GM20431 (cell line): ENCODE measurements at regions not wholly inside any gene's neighbourhood (a gene's known extent, or its start where the extent isn't known, plus 50 kb on each side); places are given as distances from the start of the nearest gene placed in this dataset.

Experiments
- in situ Hi-C: fragments of 300-500 bp; cut with MseI, MboI; formaldehyde crosslinking; loops from one replicate; pipeline ENCODE4 v1.15.0; 2020; ENCODE audit warnings: low sequenced_read_pairs; ENCODE audit not compliant: unreplicated experiment

- in situ Hi-C loops: no loop called here
These were observed 154.5 kb upstream of the KIAA1217 start for GRCh38 chr10:24054421-24054820.

- in situ Hi-C loops: no loop called here
These were observed 128.7 kb upstream of the KIAA1217 start for GRCh38 chr10:24080207-24080606.

- in situ Hi-C loops: no loop called here
These were observed 122.4 kb upstream of the KIAA1217 start for GRCh38 chr10:24086296-24087086.

GRCh38 chr10:24091256-24091655 is 117.7 kb upstream of the KIAA1217 start:
- in situ Hi-C loops: no loop called here

- in situ Hi-C loops: no loop called here
These were observed 112.7 kb upstream of the KIAA1217 start for GRCh38 chr10:24096281-24096680.

GRCh38 chr10:24097751-24098207 is 111.2 kb upstream of the KIAA1217 start:
- in situ Hi-C loops: no loop called here

GRCh38 chr10:24104895-24105294 is 104.0 kb upstream of the KIAA1217 start:
- in situ Hi-C loops: no loop called here

GRCh38 chr10:24113901-24114300 is 95.0 kb upstream of the KIAA1217 start:
- in situ Hi-C loops: no loop called here

- in situ Hi-C loops: no loop called here
These were observed 94.4 kb upstream of the KIAA1217 start for GRCh38 chr10:24114556-24114955.

GRCh38 chr10:24115403-24115802 is 93.5 kb upstream of the KIAA1217 start:
- in situ Hi-C loops: no loop called here

- in situ Hi-C loops: no loop called here
These were observed 90.7 kb upstream of the KIAA1217 start for GRCh38 chr10:24118246-24118645.

- in situ Hi-C loops: no loop called here
These were observed 89.0 kb upstream of the KIAA1217 start for GRCh38 chr10:24119896-24120295.

- in situ Hi-C loops: no loop called here
These were observed 88.3 kb upstream of the KIAA1217 start for GRCh38 chr10:24120646-24121045.

- in situ Hi-C loops: no loop called here
These were observed 81.4 kb upstream of the KIAA1217 start for GRCh38 chr10:24127516-24127915.

GRCh38 chr10:24128066-24128730 is 80.7 kb upstream of the KIAA1217 start:
- in situ Hi-C loops: no loop called here

GRCh38 chr10:24132741-24133140 is 76.2 kb upstream of the KIAA1217 start:
- in situ Hi-C loops: no loop called here

GRCh38 chr10:24133835-24134234 is 75.1 kb upstream of the KIAA1217 start:
- in situ Hi-C loops: no loop called here

GRCh38 chr10:24136070-24136469 is 72.9 kb upstream of the KIAA1217 start:
- in situ Hi-C loops: no loop called here

GRCh38 chr10:24147321-24147720 is 61.6 kb upstream of the KIAA1217 start:
- in situ Hi-C loops: no loop called here

- in situ Hi-C loops: no loop called here
These were observed 59.3 kb upstream of the KIAA1217 start for GRCh38 chr10:24149640-24150039.

GRCh38 chr10:24150853-24151252 is 58.1 kb upstream of the KIAA1217 start:
- in situ Hi-C loops: no loop called here

GRCh38 chr10:24152270-24152669 is 56.7 kb upstream of the KIAA1217 start:
- in situ Hi-C loops: no loop called here
